ENCODE measurements at regions not wholly inside any gene's neighbourhood (a gene's known extent, or its start where the extent isn't known, plus 50 kb on each side); places are given as distances from the start of the nearest gene placed in this dataset.

GRCh38 chr6:144534180-144534579 lies 249.0 kb downstream of the UTRN start:
- Mint-ChIP-seq H3K27me3 (ENCODE audit: unreplicated experiment) (no peaks in the 10 kb centered on the region), H3K27ac (ENCODE audit: unreplicated experiment) (no peak overlapping the region), H3K4me3 (ENCODE audit: unreplicated experiment) (no peak overlapping the region), H3K4me1 (ENCODE audit: low read depth, unreplicated experiment) (peaks cover 2% of the 10 kb centered on the region), H3K36me3 (ENCODE audit: unreplicated experiment) (no peaks in the 10 kb centered on the region), H3K9me3 (ENCODE audit: unreplicated experiment) (no peaks in the 10 kb centered on the region)
- no peak for DNase-seq
- TF ChIP-seq CTCF (IDR thresholded peaks at IDR 0.05; ENCODE audit: partially characterized antibody, unreplicated experiment): no peak

GRCh38 chr6:144535630-144536029 lies 250.5 kb downstream of the UTRN start:
- no peaks in the 10 kb centered on the region for H3K4me1 Mint-ChIP-seq (ENCODE audit: low read depth, unreplicated experiment)
- H3K36me3 Mint-ChIP-seq (ENCODE audit: unreplicated experiment): no peaks in the 10 kb centered on the region
- TF ChIP-seq CTCF (IDR thresholded peaks at IDR 0.05; ENCODE audit: partially characterized antibody, unreplicated experiment): no peak
- H3K27me3 Mint-ChIP-seq (ENCODE audit: unreplicated experiment): no peaks in the 10 kb centered on the region
- DNase-seq: no peak
- H3K27ac Mint-ChIP-seq (ENCODE audit: unreplicated experiment): no peak overlapping the region
- H3K9me3 Mint-ChIP-seq (ENCODE audit: unreplicated experiment): no peaks in the 10 kb centered on the region
- H3K4me3 Mint-ChIP-seq (ENCODE audit: unreplicated experiment): no peak overlapping the region

- Mint-ChIP-seq H3K27me3 (ENCODE audit: unreplicated experiment) (no peaks in the 10 kb centered on the region), H3K27ac (ENCODE audit: unreplicated experiment) (no peak overlapping the region), H3K4me1 (ENCODE audit: low read depth, unreplicated experiment) (no peaks in the 10 kb centered on the region), H3K36me3 (ENCODE audit: unreplicated experiment) (no peaks in the 10 kb centered on the region), H3K9me3 (ENCODE audit: unreplicated experiment) (no peaks in the 10 kb centered on the region), H3K4me3 (ENCODE audit: unreplicated experiment) (no peak overlapping the region)
- no peak for TF ChIP-seq CTCF (IDR thresholded peaks at IDR 0.05; ENCODE audit: partially characterized antibody, unreplicated experiment)
- DNase-seq: no peak
These were observed 250.9 kb downstream of the UTRN start for GRCh38 chr6:144536079-144536478.

GRCh38 chr6:144543006-144543871 lies 258.1 kb downstream of the UTRN start:
- Mint-ChIP-seq H3K27ac (ENCODE audit: unreplicated experiment) (no peak overlapping the region), H3K4me3 (ENCODE audit: unreplicated experiment) (no peak overlapping the region), H3K27me3 (ENCODE audit: unreplicated experiment) (no peaks in the 10 kb centered on the region), H3K4me1 (ENCODE audit: low read depth, unreplicated experiment) (no peaks in the 10 kb centered on the region), H3K9me3 (ENCODE audit: unreplicated experiment) (peaks cover 3% of the 10 kb centered on the region), H3K36me3 (ENCODE audit: unreplicated experiment) (no peaks in the 10 kb centered on the region)
- TF ChIP-seq CTCF (IDR thresholded peaks at IDR 0.05; ENCODE audit: partially characterized antibody, unreplicated experiment): no peak
- DNase-seq: no peak

- H3K27ac Mint-ChIP-seq (ENCODE audit: unreplicated experiment): no peak overlapping the region
- H3K4me1 Mint-ChIP-seq (ENCODE audit: low read depth, unreplicated experiment): no peaks in the 10 kb centered on the region
- DNase-seq: no peak
- no peak overlapping the region for H3K4me3 Mint-ChIP-seq (ENCODE audit: unreplicated experiment)
- no peak for TF ChIP-seq CTCF (IDR thresholded peaks at IDR 0.05; ENCODE audit: partially characterized antibody, unreplicated experiment)
- no peaks in the 10 kb centered on the region for H3K27me3 Mint-ChIP-seq (ENCODE audit: unreplicated experiment)
- no peaks in the 10 kb centered on the region for H3K36me3 Mint-ChIP-seq (ENCODE audit: unreplicated experiment)
- H3K9me3 Mint-ChIP-seq (ENCODE audit: unreplicated experiment): peaks cover 3% of the 10 kb centered on the region
These were observed 259.2 kb downstream of the UTRN start for GRCh38 chr6:144544266-144544830.
